Ishikawa (cell line): ENCODE measurements at regions not wholly inside any gene's neighbourhood (a gene's known extent, or its start where the extent isn't known, plus 50 kb on each side); places are given as distances from the start of the nearest gene placed in this dataset.

Source experiments
- CEBPB ChIP-seq: IDR thresholded peaks from 2 replicates; pipeline ENCODE4 v1.6.1; 2012
- CREB1 ChIP-seq: IDR thresholded peaks from 2 replicates; pipeline ENCODE4 v1.6.1; 2012; ENCODE audit warnings: low read depth
- EGR1 ChIP-seq: IDR thresholded peaks from 2 replicates; pipeline ENCODE4 v1.6.1; 2012
- EP300 ChIP-seq: IDR thresholded peaks from 2 replicates; pipeline ENCODE4 v1.6.1; 2012; ENCODE audit warnings: borderline replicate concordance
- FOXM1 ChIP-seq: IDR thresholded peaks from 2 replicates; pipeline ENCODE4 v1.6.1; 2012; ENCODE audit warnings: low read depth, borderline replicate concordance
- MAX ChIP-seq: IDR thresholded peaks from 2 replicates; pipeline ENCODE4 v1.6.1; 2012
- RAD21 ChIP-seq: IDR thresholded peaks from 2 replicates; pipeline ENCODE4 v1.6.1; 2012; ENCODE audit warnings: low read depth
- REST ChIP-seq: IDR thresholded peaks from 2 replicates; pipeline ENCODE4 v1.6.1; 2012; ENCODE audit warnings: low read depth, mild to moderate bottlenecking
- TAF1 ChIP-seq: IDR thresholded peaks from 2 replicates; pipeline ENCODE4 v1.6.1; 2012; ENCODE audit warnings: low read depth, mild to moderate bottlenecking
- TCF12 ChIP-seq: IDR thresholded peaks from 2 replicates; pipeline ENCODE4 v1.6.1; 2012; ENCODE audit warnings: low read depth
- TEAD4 ChIP-seq: IDR thresholded peaks from 2 replicates; pipeline ENCODE4 v1.6.1; 2012
- USF1 ChIP-seq: IDR thresholded peaks from 2 replicates; pipeline ENCODE4 v1.6.1; 2012
- YY1 ChIP-seq: IDR thresholded peaks from 2 replicates; pipeline ENCODE4 v1.6.1; 2012; ENCODE audit warnings: low read depth
- ZBTB7A ChIP-seq: IDR thresholded peaks from 2 replicates; pipeline ENCODE4 v1.6.1; 2012; ENCODE audit warnings: low read depth

- TF ChIP-seq TAF1: no peak
- TF ChIP-seq RAD21: no peak
- TF ChIP-seq YY1: no peak
- no peak for TF ChIP-seq EP300
- TF ChIP-seq REST: no peak
- no peak for TF ChIP-seq MAX
- TF ChIP-seq EGR1: no peak
- TF ChIP-seq CREB1: no peak
- no peak for TF ChIP-seq CEBPB
- no peak for TF ChIP-seq FOXM1
- no peak for TF ChIP-seq ZBTB7A
- TF ChIP-seq USF1: no peak
- no peak for TF ChIP-seq TEAD4
- TF ChIP-seq TCF12: no peak
These were observed 69.6 kb upstream of the PNPLA4 start for GRCh38 chrX:7996851-7997250.
